ENCODE measurements at regions not wholly inside any gene's neighbourhood (a gene's known extent, or its start where the extent isn't known, plus 50 kb on each side); places are given as distances from the start of the nearest gene placed in this dataset.

GRCh38 chr11:81941998-81942397, 791.7 kb downstream of the FAM181B start:
- TF ChIP-seq CTCF (conservative IDR thresholded peaks at IDR 0.05 in 1 of 2, IDR thresholded peaks at IDR 0.05 in 1 of 2; ENCODE audit: extremely low read depth in 1 of 2, insufficient read depth in 1 of 2, low read depth in 1 of 2, low read length in 2 of 2) (no peak), EZH2 (IDR thresholded peaks at IDR 0.05; ENCODE audit: borderline replicate concordance, low read length) (no peak)

Data from mammary epithelial cell (primary cell).